HG03460 (cell line): ENCODE measurements at regions not wholly inside any gene's neighbourhood (a gene's known extent, or its start where the extent isn't known, plus 50 kb on each side); places are given as distances from the start of the nearest gene placed in this dataset.

ENCODE experiments used
- ATAC-seq: cut with Tn5 transposase; IDR thresholded peaks from one replicate; pipeline ENCODE4 v1.9.1; 2021; ENCODE audit not compliant: unreplicated experiment

DNA sequence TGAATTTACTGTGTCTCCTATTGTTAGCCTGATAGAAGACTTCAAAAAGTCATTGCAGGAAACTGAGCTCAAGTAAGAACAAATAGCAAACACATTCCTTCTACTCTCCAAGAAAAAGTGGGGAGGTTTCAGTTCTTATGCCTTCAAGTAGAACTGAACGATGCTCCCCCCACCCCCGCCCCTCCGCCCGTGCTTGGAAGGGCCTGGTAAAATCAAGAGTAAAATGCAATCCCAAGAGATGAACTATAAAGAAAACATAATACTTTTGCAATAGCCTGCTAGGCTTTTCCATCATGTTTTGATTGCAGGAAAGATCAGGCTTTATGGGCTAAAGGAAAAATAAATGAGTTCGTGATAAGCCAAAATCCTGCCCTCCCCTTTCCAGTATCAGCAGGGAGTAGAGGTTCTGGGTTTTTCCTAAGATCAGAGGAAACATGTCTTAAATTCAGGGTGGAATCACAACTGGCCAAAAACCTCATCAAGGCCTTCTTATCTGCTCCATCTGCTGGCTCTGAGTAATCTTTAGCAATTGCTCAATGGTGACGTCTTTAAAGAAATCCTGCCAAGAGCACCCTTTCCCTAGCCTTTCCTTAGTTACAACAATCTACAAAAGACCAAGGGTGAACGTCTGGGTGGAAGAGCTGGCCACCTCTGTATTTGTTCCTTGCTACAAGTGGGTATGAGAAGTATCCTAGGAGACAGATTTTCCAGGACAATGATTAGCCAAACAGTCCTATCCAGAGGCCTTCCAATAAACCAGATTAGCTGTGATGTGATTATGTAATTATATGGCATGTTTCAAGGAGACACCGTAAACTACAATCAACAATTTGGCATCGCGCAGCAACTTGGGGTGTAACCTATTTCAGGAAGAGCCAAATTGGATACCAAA lies 66.3 kb upstream of the FAM9C start:
- no peak for ATAC-seq

DNA sequence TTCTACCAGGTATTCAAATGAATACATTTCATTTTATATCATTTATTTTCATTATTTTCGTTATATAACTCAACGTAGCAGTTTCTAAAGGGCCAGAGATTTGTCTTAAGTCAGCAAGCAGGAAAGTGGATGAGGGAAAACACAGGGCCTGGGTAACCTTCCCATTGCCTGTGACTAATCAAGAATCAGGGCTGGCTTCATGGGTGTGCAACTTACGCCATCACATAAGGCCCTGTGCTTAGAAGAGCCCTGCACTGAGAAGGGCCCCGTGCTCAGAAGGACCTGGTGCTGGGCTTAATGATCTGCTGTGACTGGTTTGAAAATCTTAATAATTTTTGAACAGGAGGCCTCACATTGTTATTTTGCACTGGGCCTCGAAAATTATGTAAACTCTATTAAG lies 65.4 kb upstream of the FAM9C start:
- no peak for ATAC-seq

DNA sequence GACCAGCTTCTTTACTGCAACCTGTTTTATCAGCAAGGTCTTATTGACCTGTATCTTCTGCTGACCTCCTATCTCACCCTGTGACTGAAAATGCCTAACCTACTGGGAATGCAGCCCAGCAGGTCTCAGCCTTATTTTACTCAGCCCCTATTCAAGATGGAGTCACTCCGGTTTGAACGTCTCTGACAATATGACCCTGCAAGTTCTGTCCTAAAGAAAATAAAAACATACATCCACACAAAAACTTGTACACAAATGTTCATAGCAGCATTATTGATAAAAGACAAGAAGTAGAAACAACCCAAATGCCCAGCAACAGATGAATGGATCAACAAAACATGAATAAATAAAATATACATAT lies 59.5 kb upstream of the FAM9C start:
- ATAC-seq, result no peak

DNA sequence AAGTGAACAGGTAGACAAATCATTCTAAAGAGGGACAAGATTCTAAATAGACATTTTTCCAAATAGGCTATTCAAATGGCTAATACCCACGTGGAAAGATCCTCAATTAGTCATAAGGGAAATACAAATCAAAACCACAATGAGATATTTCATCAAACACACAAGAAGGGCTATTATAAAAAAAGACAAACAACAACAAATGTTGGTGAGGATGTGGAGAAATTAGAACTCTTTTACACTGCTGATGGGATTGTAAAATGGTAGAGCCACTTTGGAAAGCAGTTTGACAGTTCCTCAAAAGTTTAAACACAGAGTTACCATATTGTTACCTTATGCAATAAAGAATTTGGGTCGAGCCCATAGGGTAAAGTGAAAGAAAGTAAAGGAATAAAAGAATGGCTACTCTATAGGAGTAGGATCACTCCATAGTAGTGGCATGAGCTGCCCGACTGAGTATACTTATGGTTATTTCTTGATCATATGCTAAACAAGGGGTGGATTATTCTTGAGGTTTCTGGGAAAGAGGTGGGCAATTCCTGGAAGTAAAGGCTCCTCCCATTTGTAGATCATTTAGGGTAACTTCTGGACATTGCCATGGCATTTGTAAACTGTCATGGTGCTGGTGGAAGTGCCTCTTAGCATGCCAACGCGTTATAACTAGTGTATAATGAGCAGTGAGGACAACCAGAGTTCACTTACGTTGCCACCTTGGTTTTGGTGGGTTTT lies 58.9 kb upstream of the FAM9C start:
- ATAC-seq, result no peak

DNA sequence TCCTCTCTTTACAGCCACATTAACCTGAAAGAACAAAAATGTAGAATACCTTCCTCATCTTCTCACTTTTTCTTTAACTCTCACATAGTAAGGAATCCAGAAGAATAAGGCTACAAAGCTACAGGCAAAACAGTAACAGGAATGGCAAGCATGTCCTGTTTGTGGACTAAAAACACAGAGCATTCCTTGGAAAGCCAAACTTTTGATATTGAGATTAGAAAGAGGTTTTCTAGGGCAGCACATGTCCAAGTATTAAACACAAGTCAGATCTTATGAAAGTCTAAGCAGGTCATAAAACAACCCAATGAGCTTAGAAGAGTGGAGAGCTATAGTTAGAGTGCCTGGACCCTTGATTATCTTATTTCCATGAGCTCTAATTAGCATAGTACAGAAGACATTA lies 58.2 kb upstream of the FAM9C start:
- no peak for ATAC-seq

DNA sequence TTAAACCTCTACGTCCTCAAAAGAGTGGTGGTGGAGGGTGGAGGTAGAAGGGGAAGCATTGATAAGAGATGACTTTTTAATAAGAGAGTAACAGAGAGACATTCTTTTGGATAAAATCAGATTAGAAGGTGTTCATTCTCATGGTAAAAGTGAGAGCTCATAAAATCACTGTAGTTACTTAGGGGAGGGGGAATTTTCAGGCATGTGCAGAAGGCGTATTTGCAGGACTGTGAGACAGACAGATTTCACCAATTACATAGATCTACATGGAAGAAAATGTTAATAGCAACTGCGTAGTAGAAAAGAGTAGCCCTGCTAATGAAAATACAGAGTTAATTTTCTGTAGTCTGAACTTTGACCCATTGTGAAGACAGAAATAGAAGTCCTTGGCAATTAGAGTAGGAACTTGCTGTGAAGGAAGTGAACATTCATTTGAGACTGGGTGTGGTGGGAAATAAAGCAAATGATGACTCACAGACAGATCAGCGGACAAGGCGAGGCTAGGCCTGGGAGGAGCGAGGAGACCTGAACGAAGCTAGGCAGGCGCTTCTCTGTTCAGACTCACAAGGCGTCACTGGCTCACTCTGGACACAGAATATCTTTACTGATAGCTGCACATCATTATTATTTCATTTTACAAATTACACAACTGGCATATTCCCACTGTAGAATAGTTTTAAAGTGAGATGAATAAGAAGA lies 57.2 kb upstream of the FAM9C start:
- ATAC-seq, result no peak

DNA sequence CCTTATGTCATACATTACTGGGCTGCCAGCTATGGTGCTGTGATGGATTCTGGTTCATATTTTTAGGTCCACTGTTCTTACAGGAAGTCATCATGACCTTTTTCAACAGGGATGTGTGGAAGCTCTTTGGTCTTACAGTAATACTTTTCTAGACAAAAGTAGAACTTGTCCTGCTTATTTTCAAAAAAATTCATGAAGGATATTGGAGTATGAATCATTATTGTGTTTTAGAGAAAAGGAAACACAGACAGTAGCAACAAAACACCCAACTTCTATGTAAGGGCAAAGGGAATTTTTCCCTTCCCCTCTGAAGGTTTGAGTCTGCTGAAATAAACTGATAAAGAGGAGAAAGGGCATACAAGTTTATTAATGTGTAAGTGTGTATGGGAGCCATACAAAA lies 54.7 kb upstream of the FAM9C start:
- no peak for ATAC-seq

DNA sequence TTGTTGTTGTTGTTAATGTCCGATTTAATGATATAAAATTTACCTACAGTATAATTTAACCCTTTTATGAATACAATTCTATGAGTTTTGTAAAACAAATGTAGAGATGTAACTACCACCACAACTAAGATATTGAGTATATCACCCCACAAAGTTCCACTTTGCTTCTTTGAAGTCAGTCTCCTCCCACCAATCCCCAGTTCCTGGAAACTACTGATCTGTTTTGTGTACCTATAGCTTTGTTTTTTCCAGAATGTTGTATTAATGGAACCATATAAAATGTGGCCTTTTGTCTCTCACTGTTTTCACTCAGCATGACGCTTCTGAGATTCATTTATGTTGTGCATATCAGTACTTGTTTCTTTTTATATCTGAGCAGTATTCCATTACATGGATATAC lies 52.3 kb upstream of the FAM9C start:
- no peak for ATAC-seq

DNA sequence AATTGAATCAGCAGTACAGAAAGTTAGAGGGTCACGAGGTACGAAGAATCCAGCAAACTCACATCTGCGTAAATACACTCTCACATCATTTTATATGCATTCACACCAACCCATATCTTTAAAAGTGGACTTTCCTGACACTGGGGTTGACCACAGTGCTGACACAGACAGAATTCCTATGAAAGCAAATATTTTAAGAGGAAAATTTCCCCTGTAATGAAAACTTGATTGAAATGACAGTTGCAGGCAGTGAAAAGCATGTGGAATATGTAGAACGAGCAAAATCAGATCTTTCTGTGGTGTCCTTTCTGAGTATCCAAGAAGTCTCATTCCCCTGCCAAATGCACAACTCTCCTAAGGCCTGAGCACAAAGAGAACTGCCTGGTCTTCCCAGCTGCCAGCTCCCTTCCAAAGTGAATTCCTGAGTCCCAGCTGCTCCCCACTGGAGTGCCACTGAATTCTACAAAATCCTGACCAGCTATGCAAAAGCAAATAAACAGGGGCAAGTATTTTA lies 50.5 kb upstream of the FAM9C start:
- ATAC-seq, result no peak

DNA sequence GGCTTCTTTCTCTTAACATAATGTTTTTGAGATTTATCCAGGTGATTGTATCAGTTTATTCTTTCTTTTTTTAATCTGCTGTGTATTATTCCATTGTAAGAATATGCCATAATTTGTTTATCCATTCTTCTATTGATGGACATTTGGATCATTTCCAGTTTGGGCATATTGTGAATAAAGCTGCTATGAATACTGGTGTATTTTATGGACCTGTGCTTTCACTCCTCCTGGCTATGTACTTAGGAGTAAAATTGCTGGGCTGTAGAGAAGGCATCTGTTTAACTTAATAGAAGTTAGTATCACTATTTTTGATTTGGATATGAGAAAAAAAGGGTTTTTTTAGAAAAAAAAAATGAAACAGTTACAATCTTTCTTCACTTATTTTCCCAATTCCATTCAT lies 50.0 kb upstream of the FAM9C start:
- ATAC-seq, result no peak
